ENCODE measurements at regions not wholly inside any gene's neighbourhood (a gene's known extent, or its start where the extent isn't known, plus 50 kb on each side); places are given as distances from the start of the nearest gene placed in this dataset.

- TF ChIP-seq POLR2AphosphoS5 (IDR thresholded peaks at IDR 0.05; ENCODE audit: low read depth, low read length) (no peak), TAF1 (IDR thresholded peaks at IDR 0.05; ENCODE audit: borderline replicate concordance, low read depth, low read length) (no peak)
These were observed 257.6 kb downstream of the CBLN1 start for GRCh38 chr16:49024016-49024415.

Data from GM12892 (cell line).